ENCODE measurements at regions not wholly inside any gene's neighbourhood (a gene's known extent, or its start where the extent isn't known, plus 50 kb on each side); places are given as distances from the start of the nearest gene placed in this dataset.

DNA sequence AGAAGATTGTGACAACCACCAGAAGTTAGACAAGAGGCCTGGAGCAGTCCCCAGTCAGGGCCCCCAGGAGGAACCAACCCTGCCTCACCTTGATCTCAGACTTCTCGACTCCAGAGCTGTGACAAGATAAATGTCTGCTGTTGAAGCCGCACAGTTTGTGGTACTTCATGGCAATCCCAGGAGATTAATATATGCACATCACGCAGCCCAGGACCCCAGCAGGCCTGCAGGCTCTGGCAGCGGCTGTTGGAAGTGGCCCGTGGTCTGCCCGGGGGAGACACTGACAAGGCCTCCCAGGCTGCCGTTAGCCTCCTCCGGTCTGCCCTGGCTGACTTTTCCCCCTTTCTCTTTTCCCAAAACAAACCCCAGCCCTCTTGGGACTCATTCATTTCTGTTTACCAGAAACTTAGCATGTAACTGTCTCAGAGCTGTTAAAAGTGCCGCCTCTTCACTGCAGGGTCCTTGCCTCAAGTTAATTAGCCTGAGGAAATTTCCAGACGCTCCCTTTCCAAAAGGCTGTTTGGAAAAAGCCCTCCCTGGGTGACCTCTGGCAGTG, 183.5 kb upstream of the LYSMD4 start:
- ChIA-PET CTCF (no interaction called here), RAD21 (ENCODE audit: low non-redundant PET in 1 of 2, low total read pairs in 2 of 2, uncharacterized antibody in 2 of 2, unreplicated experiment in 2 of 2) (no interaction called here)
- intact Hi-C loops (cut with micrococcal nuclease) = no loop called here

More for the DNA sequence above, 183.5 kb upstream of the LYSMD4 start:
- H3K27me3 ChIP-seq (ENCODE audit: insufficient read depth, low read length) = peaks cover 11% of the 10 kb centered on the region; the same call in 1 of the 2 replicates
- no peaks in the 10 kb centered on the region for H3K36me3 ChIP-seq (ENCODE audit: control insufficient read depth in 1 of 2, insufficient read depth in 2 of 2, low read length in 2 of 2)
- no peak overlapping the region for H3K4me2 ChIP-seq (ENCODE audit: low read length)
- ATAC-seq (no peak), DNase-seq (ENCODE audit: low read depth, low spot score) (no peak)
- no peaks in the 10 kb centered on the region for H3K4me1 ChIP-seq (ENCODE audit: control insufficient read depth in 1 of 2, insufficient read depth in 2 of 2, low read length in 2 of 2)
- no peak overlapping the region for H3K27ac ChIP-seq (ENCODE audit: low read depth, low read length)
- H4K20me1 ChIP-seq (ENCODE audit: insufficient read depth) = no peaks in the 10 kb centered on the region
- no TSS peak for BruUV-seq (replicated peaks)
- H3K9ac ChIP-seq (ENCODE audit: low read length) = no peak overlapping the region
- no peak overlapping the region for H3K4me3 ChIP-seq (replicated peaks in 1 of 2; ENCODE audit: low read depth in 1 of 2, low read length in 2 of 2)
- no peaks in the 10 kb centered on the region for H3K79me2 ChIP-seq (ENCODE audit: insufficient read depth, low read length)
- POLR2A ChIA-PET = no interaction called here
- H2AFZ ChIP-seq (ENCODE audit: low read depth, low read length, poor library complexity, severe bottlenecking) = no peak overlapping the region
- no peaks in the 10 kb centered on the region for H3K9me3 ChIP-seq (ENCODE audit: control insufficient read depth in 1 of 2, insufficient read depth in 1 of 2, low read depth in 1 of 2, low read length in 2 of 2)
- TF ChIP-seq, protein P1, sequence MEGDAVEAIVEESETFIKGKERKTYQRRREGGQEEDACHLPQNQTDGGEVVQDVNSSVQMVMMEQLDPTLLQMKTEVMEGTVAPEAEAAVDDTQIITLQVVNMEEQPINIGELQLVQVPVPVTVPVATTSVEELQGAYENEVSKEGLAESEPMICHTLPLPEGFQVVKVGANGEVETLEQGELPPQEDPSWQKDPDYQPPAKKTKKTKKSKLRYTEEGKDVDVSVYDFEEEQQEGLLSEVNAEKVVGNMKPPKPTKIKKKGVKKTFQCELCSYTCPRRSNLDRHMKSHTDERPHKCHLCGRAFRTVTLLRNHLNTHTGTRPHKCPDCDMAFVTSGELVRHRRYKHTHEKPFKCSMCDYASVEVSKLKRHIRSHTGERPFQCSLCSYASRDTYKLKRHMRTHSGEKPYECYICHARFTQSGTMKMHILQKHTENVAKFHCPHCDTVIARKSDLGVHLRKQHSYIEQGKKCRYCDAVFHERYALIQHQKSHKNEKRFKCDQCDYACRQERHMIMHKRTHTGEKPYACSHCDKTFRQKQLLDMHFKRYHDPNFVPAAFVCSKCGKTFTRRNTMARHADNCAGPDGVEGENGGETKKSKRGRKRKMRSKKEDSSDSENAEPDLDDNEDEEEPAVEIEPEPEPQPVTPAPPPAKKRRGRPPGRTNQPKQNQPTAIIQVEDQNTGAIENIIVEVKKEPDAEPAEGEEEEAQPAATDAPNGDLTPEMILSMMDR (IDR thresholded peaks at IDR 0.05 in 2 of 3, conservative IDR thresholded peaks at IDR 0.05 in 1 of 3; ENCODE audit: borderline replicate concordance in 1 of 3, insufficient read depth in 1 of 3, low read depth in 2 of 3, low read length in 2 of 3) = no peak
- TF ChIP-seq CBX3 (IDR thresholded peaks at IDR 0.05; ENCODE audit: low read depth) (no peak), EGR1 (IDR thresholded peaks at IDR 0.05; ENCODE audit: low read depth) (no peak), ZFX (IDR thresholded peaks at IDR 0.05) (no peak)
- TF ChIP-seq, protein P2, sequence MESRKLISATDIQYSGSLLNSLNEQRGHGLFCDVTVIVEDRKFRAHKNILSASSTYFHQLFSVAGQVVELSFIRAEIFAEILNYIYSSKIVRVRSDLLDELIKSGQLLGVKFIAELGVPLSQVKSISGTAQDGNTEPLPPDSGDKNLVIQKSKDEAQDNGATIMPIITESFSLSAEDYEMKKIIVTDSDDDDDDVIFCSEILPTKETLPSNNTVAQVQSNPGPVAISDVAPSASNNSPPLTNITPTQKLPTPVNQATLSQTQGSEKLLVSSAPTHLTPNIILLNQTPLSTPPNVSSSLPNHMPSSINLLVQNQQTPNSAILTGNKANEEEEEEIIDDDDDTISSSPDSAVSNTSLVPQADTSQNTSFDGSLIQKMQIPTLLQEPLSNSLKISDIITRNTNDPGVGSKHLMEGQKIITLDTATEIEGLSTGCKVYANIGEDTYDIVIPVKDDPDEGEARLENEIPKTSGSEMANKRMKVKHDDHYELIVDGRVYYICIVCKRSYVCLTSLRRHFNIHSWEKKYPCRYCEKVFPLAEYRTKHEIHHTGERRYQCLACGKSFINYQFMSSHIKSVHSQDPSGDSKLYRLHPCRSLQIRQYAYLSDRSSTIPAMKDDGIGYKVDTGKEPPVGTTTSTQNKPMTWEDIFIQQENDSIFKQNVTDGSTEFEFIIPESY (IDR thresholded peaks at IDR 0.05; ENCODE audit: extremely low read depth, insufficient replicate concordance, low read length) = no peak
- TF ChIP-seq, protein P3, sequence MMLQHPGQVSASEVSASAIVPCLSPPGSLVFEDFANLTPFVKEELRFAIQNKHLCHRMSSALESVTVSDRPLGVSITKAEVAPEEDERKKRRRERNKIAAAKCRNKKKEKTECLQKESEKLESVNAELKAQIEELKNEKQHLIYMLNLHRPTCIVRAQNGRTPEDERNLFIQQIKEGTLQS (IDR thresholded peaks at IDR 0.05) = no peak
- no peaks in the 10 kb centered on the region for H3K9me2 ChIP-seq (ENCODE audit: insufficient read depth)

All from HCT116 (cell line).